ENCODE measurements at regions not wholly inside any gene's neighbourhood (a gene's known extent, or its start where the extent isn't known, plus 50 kb on each side); places are given as distances from the start of the nearest gene placed in this dataset.
A peak's percentile ranks its signal among the peaks of the same experiment; 100 is the strongest.

DNA sequence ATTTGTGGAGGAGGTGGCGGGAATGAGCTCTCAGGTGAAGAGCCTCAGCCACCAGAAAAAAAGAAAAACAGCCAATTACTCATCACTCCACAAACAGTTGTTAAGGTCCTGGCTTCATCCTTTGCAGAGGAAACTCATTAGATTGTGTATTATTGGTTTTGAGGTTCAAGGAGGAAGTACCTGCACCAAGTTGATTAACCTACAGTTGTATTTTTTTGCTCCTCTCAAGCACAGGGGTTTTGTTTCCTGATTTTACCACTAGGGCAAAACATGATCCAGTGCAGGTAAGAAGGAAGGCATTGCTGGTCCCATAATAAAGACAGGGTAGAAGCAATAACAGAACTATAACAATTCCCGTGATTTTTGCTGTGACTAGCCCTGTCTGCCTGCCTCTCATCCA is 84.0 kb upstream of the QRFPR start:
- Histone ChIP-seq H3K4me1 (peaks cover 0 to 3% (median 0%) of the 10 kb centered on the region in 4 donors), H3K9me3 (peaks cover 0 to 16% (median 0%) of the 10 kb centered on the region in 4 donors), H3K4me3 (no peak overlapping the region), H3K27ac (no peak overlapping the region), H3K36me3 (no peaks in the 10 kb centered on the region), H3K27me3 (no peaks in the 10 kb centered on the region)
- no peak for DNase-seq (ENCODE audit: low spot score in 2 of 2)
- 72 to 81% methylated on average over 2 of the region's 2 CpGs for WGBS, 2 donors
- TF ChIP-seq EP300 (IDR thresholded peaks at IDR 0.05) (no peak), POLR2A (IDR thresholded peaks at IDR 0.05) (no peak)
- TF ChIP-seq, protein P1, sequence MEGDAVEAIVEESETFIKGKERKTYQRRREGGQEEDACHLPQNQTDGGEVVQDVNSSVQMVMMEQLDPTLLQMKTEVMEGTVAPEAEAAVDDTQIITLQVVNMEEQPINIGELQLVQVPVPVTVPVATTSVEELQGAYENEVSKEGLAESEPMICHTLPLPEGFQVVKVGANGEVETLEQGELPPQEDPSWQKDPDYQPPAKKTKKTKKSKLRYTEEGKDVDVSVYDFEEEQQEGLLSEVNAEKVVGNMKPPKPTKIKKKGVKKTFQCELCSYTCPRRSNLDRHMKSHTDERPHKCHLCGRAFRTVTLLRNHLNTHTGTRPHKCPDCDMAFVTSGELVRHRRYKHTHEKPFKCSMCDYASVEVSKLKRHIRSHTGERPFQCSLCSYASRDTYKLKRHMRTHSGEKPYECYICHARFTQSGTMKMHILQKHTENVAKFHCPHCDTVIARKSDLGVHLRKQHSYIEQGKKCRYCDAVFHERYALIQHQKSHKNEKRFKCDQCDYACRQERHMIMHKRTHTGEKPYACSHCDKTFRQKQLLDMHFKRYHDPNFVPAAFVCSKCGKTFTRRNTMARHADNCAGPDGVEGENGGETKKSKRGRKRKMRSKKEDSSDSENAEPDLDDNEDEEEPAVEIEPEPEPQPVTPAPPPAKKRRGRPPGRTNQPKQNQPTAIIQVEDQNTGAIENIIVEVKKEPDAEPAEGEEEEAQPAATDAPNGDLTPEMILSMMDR (IDR thresholded peaks at IDR 0.05): no peak

DNA sequence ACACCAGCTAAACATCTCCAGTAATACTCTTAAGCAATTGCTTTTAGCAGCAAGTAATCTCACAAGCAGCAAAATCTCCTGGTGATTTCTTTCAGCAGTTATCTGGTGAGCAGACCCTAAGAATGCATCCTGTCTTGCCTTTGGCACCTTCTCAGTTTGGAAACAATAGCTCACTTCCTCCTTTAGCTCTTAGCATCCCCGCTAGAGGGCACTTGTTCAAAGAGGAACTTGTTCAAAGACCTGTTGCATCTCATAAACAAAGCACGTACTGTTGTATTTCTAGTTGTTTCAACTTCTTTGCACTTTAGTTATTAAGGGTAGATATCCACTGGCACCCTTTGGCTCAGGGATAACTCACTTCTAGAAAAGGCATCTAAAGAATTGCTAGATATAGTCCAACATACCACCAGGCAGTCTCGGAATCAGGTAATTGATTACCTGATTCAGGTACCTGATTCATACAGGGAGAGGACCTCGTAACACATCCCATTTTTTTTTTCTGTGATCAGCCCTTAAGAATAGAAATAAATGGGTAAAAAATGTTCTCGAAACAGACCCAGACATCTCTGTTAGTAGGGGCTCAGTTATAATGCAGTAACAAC is 81.9 kb upstream of the QRFPR start:
- Histone ChIP-seq H3K27me3 (no peaks in the 10 kb centered on the region), H3K27ac (no peak overlapping the region), H3K4me1 (peaks cover 0 to 3% (median 0%) of the 10 kb centered on the region in 4 donors), H3K9me3 (peaks cover 0 to 9% (median 0%) of the 10 kb centered on the region in 4 donors), H3K36me3 (no peaks in the 10 kb centered on the region), H3K4me3 (no peak overlapping the region)
- TF ChIP-seq EP300 (IDR thresholded peaks at IDR 0.05) (peak in 1 of 2 donors; percentile 22), POLR2A (IDR thresholded peaks at IDR 0.05) (no peak)
- TF ChIP-seq, protein P1 (IDR thresholded peaks at IDR 0.05): peak; percentile 38 to 56 (median 43)
- WGBS, 2 donors: 51 to 52% methylated on average over 5 of the region's 5 CpGs
- peak in 1 of 2 donors; percentile 76 for DNase-seq (ENCODE audit: low spot score in 2 of 2)

DNA sequence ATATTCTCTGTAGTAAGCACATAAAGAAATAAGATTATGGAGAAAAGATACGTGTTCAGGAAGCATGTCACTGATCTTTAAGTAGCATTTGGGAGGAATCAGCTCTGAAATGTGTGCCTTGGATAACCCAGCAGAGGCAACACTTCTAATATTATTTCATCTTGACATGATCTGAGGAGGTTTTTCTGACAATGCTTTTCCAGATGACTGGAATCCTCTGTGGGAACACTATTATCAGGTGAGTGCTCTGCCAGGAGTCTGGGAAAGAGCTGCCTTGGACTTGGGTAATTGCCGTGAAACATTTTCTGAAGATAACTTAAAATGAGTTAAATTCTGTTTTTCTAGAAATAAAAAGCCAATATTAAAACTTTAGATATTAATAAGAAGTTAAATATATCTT is 78.2 kb upstream of the QRFPR start:
- Histone ChIP-seq H3K9me3 (no peaks in the 10 kb centered on the region), H3K36me3 (no peaks in the 10 kb centered on the region), H3K27me3 (no peaks in the 10 kb centered on the region), H3K4me1 (peaks cover 0 to 3% (median 0%) of the 10 kb centered on the region in 4 donors), H3K27ac (no peak overlapping the region), H3K4me3 (no peak overlapping the region)
- 61 to 72% methylated on average over 2 of the region's 2 CpGs for WGBS, 2 donors
- TF ChIP-seq POLR2A (IDR thresholded peaks at IDR 0.05) (no peak), EP300 (IDR thresholded peaks at IDR 0.05) (no peak)
- TF ChIP-seq, protein P1 (IDR thresholded peaks at IDR 0.05): no peak
- DNase-seq (ENCODE audit: low spot score in 2 of 2): no peak

DNA sequence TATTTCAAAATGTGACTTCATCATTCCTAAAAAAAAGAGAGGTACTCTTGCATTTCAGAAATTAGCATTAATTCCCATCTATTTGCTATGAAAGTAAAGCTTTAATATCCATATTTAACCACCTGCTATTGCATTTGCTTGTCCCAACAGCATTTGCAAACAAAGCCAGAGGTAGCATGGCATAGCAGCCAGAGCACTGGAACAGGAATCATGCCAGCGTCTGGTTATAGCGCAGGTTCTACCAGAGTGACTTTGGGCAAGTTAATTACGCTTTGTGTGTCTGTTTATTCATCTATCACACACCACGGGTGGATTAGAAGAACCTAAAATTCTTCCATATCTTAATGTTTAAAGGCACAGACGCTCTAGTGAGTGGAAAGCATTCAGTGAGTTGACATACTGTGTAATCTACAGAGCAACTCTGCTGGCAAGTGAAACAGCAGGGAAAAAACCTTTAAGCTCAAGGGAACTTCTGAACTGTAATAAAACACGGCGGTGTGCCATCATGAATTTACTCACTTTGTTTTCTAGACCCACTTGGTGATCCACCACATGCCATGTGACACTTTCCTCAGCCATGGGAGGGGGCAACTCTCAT is 76.6 kb upstream of the QRFPR start:
- no peak for DNase-seq (ENCODE audit: low spot score in 2 of 2)
- Histone ChIP-seq H3K4me3 (no peak overlapping the region), H3K27me3 (no peaks in the 10 kb centered on the region), H3K9me3 (no peaks in the 10 kb centered on the region), H3K36me3 (no peaks in the 10 kb centered on the region), H3K27ac (no peak overlapping the region), H3K4me1 (no peaks in the 10 kb centered on the region)
- 71 to 73% methylated on average over 7 of the region's 7 CpGs for WGBS, 2 donors
- TF ChIP-seq EP300 (IDR thresholded peaks at IDR 0.05): no peak
- no peak for TF ChIP-seq POLR2A (IDR thresholded peaks at IDR 0.05)
- TF ChIP-seq, protein P1 (IDR thresholded peaks at IDR 0.05): no peak

DNA sequence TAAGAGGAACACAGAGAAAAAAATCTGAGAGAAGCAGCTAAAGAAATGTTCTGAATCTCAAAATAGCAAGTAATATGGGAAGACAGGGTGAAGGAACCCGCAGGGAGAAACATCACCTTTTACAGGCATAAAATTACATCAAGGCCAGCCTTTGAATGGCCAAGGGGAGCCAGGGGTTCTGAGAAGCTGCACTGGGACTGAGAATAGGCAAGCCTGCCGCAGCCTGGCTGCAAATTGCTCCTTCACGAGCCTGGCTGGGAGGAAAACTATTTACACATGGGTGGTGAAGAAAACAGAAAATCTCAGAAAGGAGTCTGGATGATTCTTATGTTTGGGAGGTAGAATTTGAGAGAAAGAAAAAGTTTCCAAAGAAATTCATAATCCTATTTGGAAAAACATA is 74.5 kb upstream of the QRFPR start:
- H3K27me3 ChIP-seq: no peaks in the 10 kb centered on the region
- H3K9me3 ChIP-seq: no peaks in the 10 kb centered on the region
- H3K27ac ChIP-seq: no peak overlapping the region
- no peak overlapping the region for H3K4me3 ChIP-seq
- H3K4me1 ChIP-seq: no peaks in the 10 kb centered on the region
- H3K36me3 ChIP-seq: no peaks in the 10 kb centered on the region
- TF ChIP-seq POLR2A (IDR thresholded peaks at IDR 0.05) (no peak), EP300 (IDR thresholded peaks at IDR 0.05) (no peak)
- TF ChIP-seq, protein P1 (IDR thresholded peaks at IDR 0.05): no peak
- DNase-seq (ENCODE audit: low spot score in 2 of 2): no peak
- 30% methylated on average over 3 of the region's 3 CpGs for WGBS, 2 donors
